Liver (tissue), 8 donors: ENCODE measurements at regions not wholly inside any gene's neighbourhood (a gene's known extent, or its start where the extent isn't known, plus 50 kb on each side); places are given as distances from the start of the nearest gene placed in this dataset.

Experiments
- DNase-seq: peaks from one replicate; pipeline ENCODE4 v3.0.0-alpha.2; 2017; ENCODE audit warnings: low spot score
- H3K27ac ChIP-seq, 2 donors: one replicate each; pipeline ENCODE4 v1.7.0; 2013; ENCODE audit warnings: inconsistent platforms in 2 of 2, low read length in 2 of 2, control low read depth in 1 of 2, low read depth in 1 of 2, mild to moderate bottlenecking in 1 of 2
- H3K27me3 ChIP-seq, 4 donors: one replicate each; pipeline versions ENCODE4 v1.6.1 to v1.7.0; 2013; ENCODE audit warnings: low read length in 3 of 4, inconsistent platforms in 1 of 4, mild to moderate bottlenecking in 1 of 4, moderate library complexity in 1 of 4; ENCODE audit not compliant: control insufficient read depth in 4 of 4, insufficient read depth in 4 of 4
- H3K36me3 ChIP-seq, 4 donors: one replicate each; pipeline versions ENCODE4 v1.6.1 to v1.7.0; 2013; ENCODE audit warnings: low read length in 3 of 4, mild to moderate bottlenecking in 3 of 4, low read depth in 1 of 4, moderate library complexity in 1 of 4; ENCODE audit not compliant: control insufficient read depth in 4 of 4, insufficient read depth in 3 of 4
- H3K4me1 ChIP-seq, 4 donors: one replicate each; pipeline versions ENCODE4 v1.6.1 to v1.7.0; 2013; ENCODE audit warnings: low read length in 3 of 4, mild to moderate bottlenecking in 3 of 4, moderate library complexity in 1 of 4; ENCODE audit not compliant: control insufficient read depth in 4 of 4, insufficient read depth in 4 of 4
- H3K4me3 ChIP-seq, 3 donors: one replicate each; pipeline versions ENCODE4 v1.6.1 to v1.7.0; 2013; ENCODE audit warnings: low read length in 3 of 3, control low read depth in 1 of 3, low read depth in 1 of 3, mild to moderate bottlenecking in 1 of 3
- H3K9ac ChIP-seq, 2 donors: one replicate each; pipeline ENCODE4 v1.7.0; 2013; ENCODE audit warnings: low read length in 2 of 2, mild to moderate bottlenecking in 2 of 2, moderate library complexity in 2 of 2, control low read depth in 1 of 2, low read depth in 1 of 2
- H3K9me3 ChIP-seq, 4 donors: one replicate each; pipeline versions ENCODE4 v1.6.1 to v1.7.0; 2013; ENCODE audit warnings: low read length in 3 of 4; ENCODE audit not compliant: control insufficient read depth in 4 of 4
- EGR1 ChIP-seq, 2 donors: IDR thresholded peaks; 2 replicates each; pipeline ENCODE4 v1.6.1; 2016 to 2018; ENCODE audit warnings: antibody characterized with exemption in 2 of 2, low read depth in 2 of 2
- FOXA1 ChIP-seq: IDR thresholded peaks from 2 replicates; pipeline ENCODE4 v1.6.1; 2016; ENCODE audit warnings: antibody characterized with exemption
- FOXA2 ChIP-seq: IDR thresholded peaks from 2 replicates; pipeline ENCODE4 v1.6.1; 2016; ENCODE audit warnings: antibody characterized with exemption
- GABPA ChIP-seq, 2 donors: IDR thresholded peaks in 1 of 2; conservative IDR thresholded peaks in 1 of 2; 2 replicates each; pipeline ENCODE4 v1.6.1; 2016; ENCODE audit warnings: antibody characterized with exemption in 2 of 2, mild to moderate bottlenecking in 1 of 2, moderate library complexity in 1 of 2
- HNF4A ChIP-seq, 2 donors: conservative IDR thresholded peaks; 2 replicates each; pipeline ENCODE4 v1.6.1; 2016; ENCODE audit warnings: antibody characterized with exemption in 2 of 2, mild to moderate bottlenecking in 2 of 2
- HNF4G ChIP-seq: IDR thresholded peaks from 2 replicates; pipeline ENCODE4 v1.6.1; 2016; ENCODE audit warnings: antibody characterized with exemption
- RAD21 ChIP-seq, 2 donors: IDR thresholded peaks; 2 replicates each; pipeline ENCODE4 v1.6.1; 2016; ENCODE audit warnings: antibody characterized with exemption in 2 of 2, mild to moderate bottlenecking in 2 of 2
- RXRA ChIP-seq, 2 donors: IDR thresholded peaks; 2 replicates each; pipeline ENCODE4 v1.6.1; 2017 to 2018; ENCODE audit warnings: antibody characterized with exemption in 2 of 2, mild to moderate bottlenecking in 1 of 2
- TAF1 ChIP-seq: conservative IDR thresholded peaks from 2 replicates; pipeline ENCODE4 v1.6.1; 2016; ENCODE audit warnings: antibody characterized with exemption, mild to moderate bottlenecking
- YY1 ChIP-seq: IDR thresholded peaks from 2 replicates; pipeline ENCODE4 v1.6.1; 2016; ENCODE audit warnings: antibody characterized with exemption, mild to moderate bottlenecking
- WGBS: extraction: QIAGEN DNeasy Blood & Tissue Kit; methylation state at CpG from one replicate; pipeline ENCODE4 v1.1.7; 2013; 5-methylcytosine and 5-hydroxymethylcytosine counted together
- TF ChIP-seq, protein P1 (sequence below): fragments of 150-350 bp; IDR thresholded peaks from 2 replicates; pipeline ENCODE4 v1.5.1; 2017; ENCODE audit warnings: improper control_type of control experiment, low read depth, low read length; ENCODE audit not compliant: missing input control
- TF ChIP-seq, protein P2 (sequence below): IDR thresholded peaks from 2 replicates; pipeline ENCODE4 v1.6.1; 2016; ENCODE audit warnings: antibody characterized with exemption, mild to moderate bottlenecking
- TF ChIP-seq, protein P3 (sequence below): IDR thresholded peaks from 2 replicates; pipeline ENCODE4 v1.6.1; 2016; ENCODE audit warnings: antibody characterized with exemption
- donor health status: healthy.
- donor health status: healthy.
- donor health status: healthy.
- donor health status: healthy.
- donor health status: healthy.

DNA sequence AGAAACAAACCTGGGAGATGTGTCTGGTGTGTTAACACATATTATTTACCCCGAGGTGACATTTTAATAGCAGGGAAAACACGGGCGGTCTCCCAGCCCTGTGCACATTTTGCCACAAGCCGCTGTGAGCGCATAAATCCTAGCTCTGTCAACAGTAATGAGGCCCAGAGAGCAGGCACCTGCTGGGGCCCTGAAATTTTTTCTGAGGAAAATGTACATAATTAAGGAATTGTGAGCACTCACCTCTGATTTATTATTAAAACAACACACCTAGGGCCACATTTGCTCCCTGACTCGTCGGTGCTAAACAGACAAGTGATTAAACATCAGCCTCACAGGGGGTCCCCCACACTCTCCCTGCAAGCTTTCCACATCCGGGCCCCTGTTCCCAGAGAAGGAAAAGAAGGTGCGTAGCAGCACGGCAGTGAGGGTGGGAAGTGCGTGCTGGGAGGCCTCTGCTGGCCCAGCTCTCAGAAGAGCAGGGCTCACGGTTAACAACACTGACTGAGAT is 616.3 kb downstream of the UQCRFS1 start (continued):
- TF ChIP-seq, protein P1, sequence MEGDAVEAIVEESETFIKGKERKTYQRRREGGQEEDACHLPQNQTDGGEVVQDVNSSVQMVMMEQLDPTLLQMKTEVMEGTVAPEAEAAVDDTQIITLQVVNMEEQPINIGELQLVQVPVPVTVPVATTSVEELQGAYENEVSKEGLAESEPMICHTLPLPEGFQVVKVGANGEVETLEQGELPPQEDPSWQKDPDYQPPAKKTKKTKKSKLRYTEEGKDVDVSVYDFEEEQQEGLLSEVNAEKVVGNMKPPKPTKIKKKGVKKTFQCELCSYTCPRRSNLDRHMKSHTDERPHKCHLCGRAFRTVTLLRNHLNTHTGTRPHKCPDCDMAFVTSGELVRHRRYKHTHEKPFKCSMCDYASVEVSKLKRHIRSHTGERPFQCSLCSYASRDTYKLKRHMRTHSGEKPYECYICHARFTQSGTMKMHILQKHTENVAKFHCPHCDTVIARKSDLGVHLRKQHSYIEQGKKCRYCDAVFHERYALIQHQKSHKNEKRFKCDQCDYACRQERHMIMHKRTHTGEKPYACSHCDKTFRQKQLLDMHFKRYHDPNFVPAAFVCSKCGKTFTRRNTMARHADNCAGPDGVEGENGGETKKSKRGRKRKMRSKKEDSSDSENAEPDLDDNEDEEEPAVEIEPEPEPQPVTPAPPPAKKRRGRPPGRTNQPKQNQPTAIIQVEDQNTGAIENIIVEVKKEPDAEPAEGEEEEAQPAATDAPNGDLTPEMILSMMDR, result no peak
- TF ChIP-seq RAD21 (IDR thresholded peaks at IDR 0.05), result no peak
- no peak for TF ChIP-seq TAF1
- TF ChIP-seq HNF4A (conservative IDR thresholded peaks at IDR 0.05), result no peak

DNA sequence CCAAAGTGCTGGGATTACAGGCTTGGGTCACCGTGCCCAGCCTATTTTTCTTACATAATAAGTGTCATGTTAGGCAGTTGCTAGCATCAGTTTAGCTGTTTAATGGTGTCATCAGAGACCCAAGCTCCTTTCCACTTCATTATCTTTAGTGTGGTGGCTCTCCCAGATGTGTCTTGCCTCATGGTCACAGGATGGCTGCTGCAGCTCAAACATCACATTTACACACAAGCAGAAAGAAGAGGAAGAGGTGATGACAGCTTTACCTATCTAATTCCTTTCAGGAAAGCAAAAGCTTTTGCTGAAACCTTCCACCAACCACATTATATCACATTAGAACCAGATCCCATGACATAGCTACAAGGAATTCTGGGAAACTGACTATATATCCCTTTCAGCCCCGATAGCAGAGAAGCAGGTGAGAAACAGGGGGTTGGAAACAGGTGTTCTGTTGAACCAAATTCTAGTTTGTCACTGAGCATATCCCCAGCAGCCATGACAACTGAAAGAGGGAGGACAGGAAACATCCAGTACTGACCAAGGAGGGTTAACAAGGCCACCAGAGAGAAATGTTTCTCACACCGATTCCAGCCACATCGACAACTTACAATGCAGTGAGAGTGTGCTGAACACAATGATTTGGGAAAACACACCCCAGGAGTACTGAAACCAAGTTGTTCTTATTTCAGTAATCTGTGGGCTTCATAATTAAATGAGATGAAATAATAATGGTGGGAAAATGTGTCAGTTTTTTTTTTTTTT is 617.0 kb downstream of the UQCRFS1 start:
- TF ChIP-seq, protein P1, result no peak
- TF ChIP-seq RAD21 (IDR thresholded peaks at IDR 0.05) (no peak), YY1 (no peak), GABPA (IDR thresholded peaks at IDR 0.05 in 1 of 2, conservative IDR thresholded peaks at IDR 0.05 in 1 of 2) (no peak), FOXA2 (no peak), RXRA (IDR thresholded peaks at IDR 0.05) (no peak), FOXA1 (no peak), HNF4G (no peak), HNF4A (conservative IDR thresholded peaks at IDR 0.05) (no peak), EGR1 (IDR thresholded peaks at IDR 0.05; ENCODE audit: low read depth in 2 of 2) (no peak)
- TF ChIP-seq, protein P2, sequence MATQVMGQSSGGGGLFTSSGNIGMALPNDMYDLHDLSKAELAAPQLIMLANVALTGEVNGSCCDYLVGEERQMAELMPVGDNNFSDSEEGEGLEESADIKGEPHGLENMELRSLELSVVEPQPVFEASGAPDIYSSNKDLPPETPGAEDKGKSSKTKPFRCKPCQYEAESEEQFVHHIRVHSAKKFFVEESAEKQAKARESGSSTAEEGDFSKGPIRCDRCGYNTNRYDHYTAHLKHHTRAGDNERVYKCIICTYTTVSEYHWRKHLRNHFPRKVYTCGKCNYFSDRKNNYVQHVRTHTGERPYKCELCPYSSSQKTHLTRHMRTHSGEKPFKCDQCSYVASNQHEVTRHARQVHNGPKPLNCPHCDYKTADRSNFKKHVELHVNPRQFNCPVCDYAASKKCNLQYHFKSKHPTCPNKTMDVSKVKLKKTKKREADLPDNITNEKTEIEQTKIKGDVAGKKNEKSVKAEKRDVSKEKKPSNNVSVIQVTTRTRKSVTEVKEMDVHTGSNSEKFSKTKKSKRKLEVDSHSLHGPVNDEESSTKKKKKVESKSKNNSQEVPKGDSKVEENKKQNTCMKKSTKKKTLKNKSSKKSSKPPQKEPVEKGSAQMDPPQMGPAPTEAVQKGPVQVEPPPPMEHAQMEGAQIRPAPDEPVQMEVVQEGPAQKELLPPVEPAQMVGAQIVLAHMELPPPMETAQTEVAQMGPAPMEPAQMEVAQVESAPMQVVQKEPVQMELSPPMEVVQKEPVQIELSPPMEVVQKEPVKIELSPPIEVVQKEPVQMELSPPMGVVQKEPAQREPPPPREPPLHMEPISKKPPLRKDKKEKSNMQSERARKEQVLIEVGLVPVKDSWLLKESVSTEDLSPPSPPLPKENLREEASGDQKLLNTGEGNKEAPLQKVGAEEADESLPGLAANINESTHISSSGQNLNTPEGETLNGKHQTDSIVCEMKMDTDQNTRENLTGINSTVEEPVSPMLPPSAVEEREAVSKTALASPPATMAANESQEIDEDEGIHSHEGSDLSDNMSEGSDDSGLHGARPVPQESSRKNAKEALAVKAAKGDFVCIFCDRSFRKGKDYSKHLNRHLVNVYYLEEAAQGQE, result no peak
- TF ChIP-seq, protein P3, sequence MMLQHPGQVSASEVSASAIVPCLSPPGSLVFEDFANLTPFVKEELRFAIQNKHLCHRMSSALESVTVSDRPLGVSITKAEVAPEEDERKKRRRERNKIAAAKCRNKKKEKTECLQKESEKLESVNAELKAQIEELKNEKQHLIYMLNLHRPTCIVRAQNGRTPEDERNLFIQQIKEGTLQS, result no peak
- Histone ChIP-seq H3K9me3 (no peaks in the 10 kb centered on the region), H3K36me3 (no peaks in the 10 kb centered on the region), H3K4me3 (no peak overlapping the region), H3K27me3 (no peaks in the 10 kb centered on the region), H3K4me1 (no peaks in the 10 kb centered on the region), H3K27ac (no peak overlapping the region), H3K9ac (no peak overlapping the region)
- 82% methylated on average over 4 of the region's 4 CpGs for WGBS
- no peak for DNase-seq
